ENCODE measurements at regions not wholly inside any gene's neighbourhood (a gene's known extent, or its start where the extent isn't known, plus 50 kb on each side); places are given as distances from the start of the nearest gene placed in this dataset.

DNA sequence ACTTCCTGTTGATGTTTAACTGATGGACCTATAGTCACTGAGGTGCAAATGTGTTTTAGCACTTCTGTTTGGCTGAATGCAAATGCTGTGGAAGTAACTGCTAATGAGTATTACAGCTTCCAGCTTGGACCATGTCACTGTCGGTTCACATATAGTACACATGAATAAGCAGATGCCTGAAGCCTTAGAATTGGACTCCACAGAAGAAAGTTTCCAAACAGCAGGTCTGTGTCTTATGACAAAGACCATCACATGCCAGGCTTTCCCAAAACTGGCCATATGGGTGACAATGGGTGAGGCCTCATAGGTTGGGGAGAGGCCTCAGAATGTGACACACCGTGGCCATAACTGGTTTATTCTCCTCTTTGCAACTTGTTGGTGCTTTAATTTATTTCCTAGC lies 241.8 kb downstream of the WNT5A start:
- TF ChIP-seq, protein P1, sequence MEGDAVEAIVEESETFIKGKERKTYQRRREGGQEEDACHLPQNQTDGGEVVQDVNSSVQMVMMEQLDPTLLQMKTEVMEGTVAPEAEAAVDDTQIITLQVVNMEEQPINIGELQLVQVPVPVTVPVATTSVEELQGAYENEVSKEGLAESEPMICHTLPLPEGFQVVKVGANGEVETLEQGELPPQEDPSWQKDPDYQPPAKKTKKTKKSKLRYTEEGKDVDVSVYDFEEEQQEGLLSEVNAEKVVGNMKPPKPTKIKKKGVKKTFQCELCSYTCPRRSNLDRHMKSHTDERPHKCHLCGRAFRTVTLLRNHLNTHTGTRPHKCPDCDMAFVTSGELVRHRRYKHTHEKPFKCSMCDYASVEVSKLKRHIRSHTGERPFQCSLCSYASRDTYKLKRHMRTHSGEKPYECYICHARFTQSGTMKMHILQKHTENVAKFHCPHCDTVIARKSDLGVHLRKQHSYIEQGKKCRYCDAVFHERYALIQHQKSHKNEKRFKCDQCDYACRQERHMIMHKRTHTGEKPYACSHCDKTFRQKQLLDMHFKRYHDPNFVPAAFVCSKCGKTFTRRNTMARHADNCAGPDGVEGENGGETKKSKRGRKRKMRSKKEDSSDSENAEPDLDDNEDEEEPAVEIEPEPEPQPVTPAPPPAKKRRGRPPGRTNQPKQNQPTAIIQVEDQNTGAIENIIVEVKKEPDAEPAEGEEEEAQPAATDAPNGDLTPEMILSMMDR (IDR thresholded peaks at IDR 0.05), result no peak
- TF ChIP-seq POLR2A (IDR thresholded peaks at IDR 0.05), result no peak
